Esophagus muscularis mucosa (tissue), 4 donors: ENCODE measurements at regions not wholly inside any gene's neighbourhood (a gene's known extent, or its start where the extent isn't known, plus 50 kb on each side); places are given as distances from the start of the nearest gene placed in this dataset.

ENCODE experiments used
- DNase-seq: peaks from one replicate; pipeline ENCODE4 v3.0.0-alpha.2; 2017; ENCODE audit errors: extremely low spot score
- H3K27ac ChIP-seq, 4 donors: fragments of 200-600 bp; sonication (generic); replicated peaks in 1 of 4; 1 replicate in 3 of 4; 2 replicates in 1 of 4; pipeline ENCODE4 v1.5.1; 2016 to 2019; ENCODE audit warnings: mild to moderate bottlenecking in 1 of 4
- H3K27me3 ChIP-seq, 4 donors: fragments of 200-600 bp; sonication (generic); one replicate each; pipeline versions ENCODE4 v1.5.1 to v1.6.0; 2016 to 2019
- H3K36me3 ChIP-seq, 4 donors: fragments of 200-600 bp; sonication (generic); one replicate each; pipeline ENCODE4 v1.5.1; 2016 to 2019
- H3K4me1 ChIP-seq, 4 donors: fragments of 200-600 bp; sonication (generic); one replicate each; pipeline ENCODE4 v1.5.1; 2016 to 2019
- H3K4me3 ChIP-seq, 4 donors: fragments of 200-600 bp; sonication (generic); 1 replicate in 2 of 4; 2 replicates in 2 of 4; pipeline ENCODE4 v1.5.1; 2016 to 2019; ENCODE audit warnings: mild to moderate bottlenecking in 4 of 4, moderate library complexity in 1 of 4
- H3K9me3 ChIP-seq, 4 donors: fragments of 200-600 bp; sonication (generic); 1 replicate in 3 of 4; 2 replicates in 1 of 4; pipeline ENCODE4 v1.5.1; 2016 to 2019
- EP300 ChIP-seq: sonication (generic); formaldehyde crosslinking; IDR thresholded peaks from one replicate; pipeline ENCODE4 v1.6.1; 2017; ENCODE audit warnings: antibody characterized with exemption
- POLR2A ChIP-seq: fragments of 450-650 bp; IDR thresholded peaks from one replicate; pipeline ENCODE4 v1.6.1; 2017; ENCODE audit warnings: antibody characterized with exemption, moderate library complexity, mild to moderate bottlenecking, low read depth
- POLR2AphosphoS5 ChIP-seq, 2 donors: sonication (generic); formaldehyde crosslinking; IDR thresholded peaks; one replicate each; pipeline ENCODE4 v1.6.1; 2017; ENCODE audit warnings: antibody characterized with exemption in 2 of 2
- WGBS: methylation state at CpG from one replicate; pipeline ENCODE4 v1.1.5; 2018; 5-methylcytosine and 5-hydroxymethylcytosine counted together
- intact Hi-C: fragments of 100-400 bp; cut with DNase I; formaldehyde crosslinking; loops from one replicate; pipeline ENCODE4 v1.15.1; 2023
- TF ChIP-seq, protein P1 (sequence below), 3 experiments: fragments of 200-600 bp in 2 of 3; fragments of 450-650 bp in 1 of 3; sonication (generic) in 2 of 3; IDR thresholded peaks; one replicate each; pipeline ENCODE4 v1.5.1; 2017 to 2019; ENCODE audit warnings: antibody characterized with exemption in 3 of 3, mild to moderate bottlenecking in 2 of 3, moderate library complexity in 1 of 3

DNA sequence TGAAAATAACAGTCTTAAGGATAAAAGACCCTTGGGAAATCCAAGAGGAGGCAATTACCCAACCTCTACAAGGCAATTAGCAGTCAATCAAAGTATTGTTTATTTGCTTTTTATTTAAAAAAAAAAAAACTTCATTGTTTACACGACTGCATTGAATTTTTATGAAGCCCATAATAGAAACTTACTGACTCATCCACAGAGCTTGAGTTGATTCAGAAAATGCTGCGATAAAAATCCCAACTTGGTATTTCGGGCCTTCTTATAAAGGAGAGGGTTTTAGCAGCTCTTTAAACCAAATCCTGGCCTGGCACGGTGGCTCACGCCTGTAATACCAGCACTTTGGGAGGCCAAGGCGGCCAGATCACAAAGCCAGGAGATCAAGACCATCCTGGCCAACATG lies 69.2 kb upstream of the PALS2 start:
- intact Hi-C loops = no loop called here
- TF ChIP-seq, protein P1, sequence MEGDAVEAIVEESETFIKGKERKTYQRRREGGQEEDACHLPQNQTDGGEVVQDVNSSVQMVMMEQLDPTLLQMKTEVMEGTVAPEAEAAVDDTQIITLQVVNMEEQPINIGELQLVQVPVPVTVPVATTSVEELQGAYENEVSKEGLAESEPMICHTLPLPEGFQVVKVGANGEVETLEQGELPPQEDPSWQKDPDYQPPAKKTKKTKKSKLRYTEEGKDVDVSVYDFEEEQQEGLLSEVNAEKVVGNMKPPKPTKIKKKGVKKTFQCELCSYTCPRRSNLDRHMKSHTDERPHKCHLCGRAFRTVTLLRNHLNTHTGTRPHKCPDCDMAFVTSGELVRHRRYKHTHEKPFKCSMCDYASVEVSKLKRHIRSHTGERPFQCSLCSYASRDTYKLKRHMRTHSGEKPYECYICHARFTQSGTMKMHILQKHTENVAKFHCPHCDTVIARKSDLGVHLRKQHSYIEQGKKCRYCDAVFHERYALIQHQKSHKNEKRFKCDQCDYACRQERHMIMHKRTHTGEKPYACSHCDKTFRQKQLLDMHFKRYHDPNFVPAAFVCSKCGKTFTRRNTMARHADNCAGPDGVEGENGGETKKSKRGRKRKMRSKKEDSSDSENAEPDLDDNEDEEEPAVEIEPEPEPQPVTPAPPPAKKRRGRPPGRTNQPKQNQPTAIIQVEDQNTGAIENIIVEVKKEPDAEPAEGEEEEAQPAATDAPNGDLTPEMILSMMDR (IDR thresholded peaks at IDR 0.05) = no peak
- no peak for TF ChIP-seq POLR2AphosphoS5 (IDR thresholded peaks at IDR 0.05)
- TF ChIP-seq EP300 = no peak
- TF ChIP-seq POLR2A = no peak
- Histone ChIP-seq H3K4me3 (no peak overlapping the region), H3K36me3 (no peaks in the 10 kb centered on the region), H3K27me3 (no peaks in the 10 kb centered on the region), H3K9me3 (no peaks in the 10 kb centered on the region), H3K4me1 (no peaks in the 10 kb centered on the region), H3K27ac (no peak overlapping the region)
- 73% methylated on average over 6 of the region's 6 CpGs for WGBS
- DNase-seq = no peak

DNA sequence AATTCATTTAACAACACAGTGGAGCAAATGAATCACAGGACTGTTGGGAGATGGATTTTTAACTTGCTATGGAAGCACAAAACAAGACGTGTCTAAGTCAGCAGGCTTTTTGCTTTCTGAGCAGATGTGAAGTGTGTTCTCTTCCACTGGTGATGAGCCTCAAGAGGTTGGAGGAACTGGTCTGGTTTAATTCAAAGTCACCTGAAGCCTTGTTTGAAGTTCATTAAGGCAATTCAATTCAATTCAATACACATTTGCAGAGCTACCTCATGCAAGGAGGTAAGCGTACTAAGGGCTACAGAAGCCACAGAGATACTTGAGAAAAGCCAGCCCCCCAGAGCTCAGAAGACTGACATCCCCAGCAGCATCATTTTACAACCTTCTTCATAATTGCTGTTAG lies 68.4 kb upstream of the PALS2 start:
- no peaks in the 10 kb centered on the region for H3K4me1 ChIP-seq
- no peak overlapping the region for H3K4me3 ChIP-seq
- WGBS = 50% methylated on average over 2 of the region's 2 CpGs
- no peaks in the 10 kb centered on the region for H3K27me3 ChIP-seq
- no peak overlapping the region for H3K27ac ChIP-seq
- H3K9me3 ChIP-seq = no peaks in the 10 kb centered on the region
- intact Hi-C loops = no loop called here
- TF ChIP-seq POLR2AphosphoS5 (IDR thresholded peaks at IDR 0.05) = no peak
- no peak for DNase-seq
- no peaks in the 10 kb centered on the region for H3K36me3 ChIP-seq

DNA sequence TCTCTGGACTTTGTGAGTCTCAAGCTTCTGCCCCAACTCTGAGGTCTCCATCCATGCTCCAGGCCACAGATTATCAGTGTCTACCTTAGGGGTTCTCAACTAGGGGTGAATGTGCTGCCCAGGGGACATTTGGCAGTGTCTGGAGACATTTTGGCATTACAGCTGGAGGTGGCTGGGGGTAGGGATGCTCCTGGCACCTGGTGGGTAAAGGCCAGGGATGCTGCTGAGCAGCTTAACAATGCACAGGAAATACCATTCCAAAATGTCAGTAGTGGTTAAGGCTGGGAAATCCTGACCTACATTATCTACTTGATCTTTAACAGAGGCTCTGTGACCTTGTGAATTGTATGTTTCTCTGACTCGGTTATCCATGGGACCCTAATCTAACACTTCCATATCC lies 67.3 kb upstream of the PALS2 start:
- no peak overlapping the region for H3K27ac ChIP-seq
- 79% methylated on average over 1 of the region's 1 CpG for WGBS
- H3K4me1 ChIP-seq = no peaks in the 10 kb centered on the region
- TF ChIP-seq POLR2A (no peak), POLR2AphosphoS5 (IDR thresholded peaks at IDR 0.05) (no peak), EP300 (no peak)
- TF ChIP-seq, protein P1 (IDR thresholded peaks at IDR 0.05) = no peak
- H3K36me3 ChIP-seq = no peaks in the 10 kb centered on the region
- intact Hi-C loops = no loop called here
- DNase-seq = no peak
- no peak overlapping the region for H3K4me3 ChIP-seq
- H3K27me3 ChIP-seq = no peaks in the 10 kb centered on the region
- H3K9me3 ChIP-seq = no peaks in the 10 kb centered on the region

- Histone ChIP-seq H3K9me3 (no peaks in the 10 kb centered on the region), H3K36me3 (no peaks in the 10 kb centered on the region), H3K27ac (no peak overlapping the region), H3K4me3 (no peak overlapping the region), H3K27me3 (no peaks in the 10 kb centered on the region), H3K4me1 (no peaks in the 10 kb centered on the region)
- intact Hi-C loops = no loop called here
- no peak for DNase-seq
- TF ChIP-seq, protein P1 (IDR thresholded peaks at IDR 0.05) = no peak
- no peak for TF ChIP-seq POLR2A
- no peak for TF ChIP-seq EP300
- TF ChIP-seq POLR2AphosphoS5 (IDR thresholded peaks at IDR 0.05) = no peak
- 62% methylated on average over 3 of the region's 4 CpGs for WGBS
These were observed 64.9 kb upstream of the PALS2 start for GRCh38 chr7:24508316-24508715.

DNA sequence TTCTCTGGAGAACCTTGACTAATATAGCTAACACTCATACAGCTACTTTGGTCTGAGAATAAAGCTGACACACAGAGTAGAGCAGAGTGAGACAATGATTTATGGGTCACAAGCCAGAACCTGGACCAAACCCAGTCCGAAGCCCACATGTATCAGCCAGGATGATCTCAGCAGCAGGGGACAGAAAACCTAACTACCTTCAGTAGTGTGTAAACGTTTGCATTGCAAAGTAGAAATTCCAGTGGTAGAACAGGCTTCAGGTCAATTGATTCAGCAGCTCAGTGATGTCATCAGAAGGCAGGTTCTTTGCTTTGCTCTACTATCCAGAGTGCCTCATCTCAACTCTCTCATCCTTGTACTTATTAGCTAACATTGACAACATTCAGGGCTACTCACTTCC lies 62.5 kb upstream of the PALS2 start:
- intact Hi-C loops = no loop called here
- TF ChIP-seq EP300 (no peak), POLR2AphosphoS5 (IDR thresholded peaks at IDR 0.05) (no peak), POLR2A (no peak)
- TF ChIP-seq, protein P1 (IDR thresholded peaks at IDR 0.05) = no peak
- Histone ChIP-seq H3K4me1 (no peaks in the 10 kb centered on the region), H3K36me3 (no peaks in the 10 kb centered on the region), H3K27me3 (no peaks in the 10 kb centered on the region), H3K4me3 (no peak overlapping the region), H3K27ac (no peak overlapping the region), H3K9me3 (no peaks in the 10 kb centered on the region)
- 63% methylated on average over 2 of the region's 2 CpGs for WGBS
- DNase-seq = no peak
